HL-60 (cell line): ENCODE measurements at regions not wholly inside any gene's neighbourhood (a gene's known extent, or its start where the extent isn't known, plus 50 kb on each side); places are given as distances from the start of the nearest gene placed in this dataset.

ENCODE experiments used
- DNase-seq, 2 experiments: peaks; one replicate each; pipeline ENCODE4 v3.0.0-alpha.2; 2010 to 2020; ENCODE audit warnings: low read depth in 1 of 2, low spot score in 1 of 2
- H3K27ac ChIP-seq: fragments of 250-450 bp; sonication (Bioruptor Pico); replicated peaks from 2 replicates; pipeline ENCODE4 v1.5.1; 2020; ENCODE audit warnings: mild to moderate bottlenecking, moderate library complexity
- H3K27me3 ChIP-seq: fragments of 250-450 bp; sonication (Bioruptor Pico); 2 replicates; pipeline ENCODE4 v1.5.1; 2021; ENCODE audit warnings: mild to moderate bottlenecking, moderate library complexity; ENCODE audit not compliant: insufficient read depth, poor library complexity, severe bottlenecking
- H3K4me3 ChIP-seq: replicated peaks from 2 replicates; pipeline ENCODE4 v1.5.1; 2011; ENCODE audit warnings: mild to moderate bottlenecking, control low read depth, low read length; ENCODE audit not compliant: insufficient read depth
- GABPA ChIP-seq: IDR thresholded peaks from 2 replicates; pipeline ENCODE4 v1.6.1; 2012; ENCODE audit warnings: low read depth
- POLR2AphosphoS5 ChIP-seq: IDR thresholded peaks from 2 replicates; pipeline ENCODE4 v1.6.1; 2012; ENCODE audit warnings: low read depth
- SPI1 ChIP-seq: IDR thresholded peaks from 2 replicates; pipeline ENCODE4 v1.6.1; 2012; ENCODE audit warnings: low read depth, mild to moderate bottlenecking, borderline replicate concordance
- TF ChIP-seq, protein P1 (sequence below): IDR thresholded peaks from 2 replicates; pipeline ENCODE4 v1.6.1; 2012; ENCODE audit warnings: low read depth; ENCODE audit not compliant: insufficient replicate concordance
- TF ChIP-seq, protein P2 (sequence below): IDR thresholded peaks from one replicate; pipeline ENCODE4 v1.5.1; 2011; ENCODE audit warnings: low read length, control low read depth, inconsistent platforms; ENCODE audit not compliant: insufficient read depth

DNA sequence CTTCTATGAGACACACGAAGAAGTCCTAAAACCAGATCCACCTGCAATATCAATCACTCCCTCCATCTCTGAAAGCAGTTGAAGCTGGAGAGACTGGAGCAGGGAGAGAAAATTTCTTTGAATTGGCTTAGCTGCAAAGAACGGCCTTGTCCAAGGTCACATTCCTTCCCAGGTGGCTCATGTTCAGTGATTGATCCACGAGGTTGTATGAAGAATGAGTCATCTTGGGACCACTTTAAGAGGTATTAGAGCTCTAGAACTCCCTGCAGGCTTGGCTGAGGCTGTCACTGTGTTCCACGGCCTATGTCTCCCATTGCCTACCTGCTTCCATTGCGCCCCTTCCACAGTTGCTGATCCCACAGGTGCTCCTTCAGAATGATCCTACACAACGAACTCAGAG, 68.2 kb downstream of the HMHB1 start:
- Histone ChIP-seq H3K27ac (no peak overlapping the region), H3K27me3 (no peaks in the 10 kb centered on the region), H3K4me3 (no peak overlapping the region)
- DNase-seq, result no peak
- TF ChIP-seq POLR2AphosphoS5 (no peak), SPI1 (no peak), GABPA (no peak)
- TF ChIP-seq, protein P1, sequence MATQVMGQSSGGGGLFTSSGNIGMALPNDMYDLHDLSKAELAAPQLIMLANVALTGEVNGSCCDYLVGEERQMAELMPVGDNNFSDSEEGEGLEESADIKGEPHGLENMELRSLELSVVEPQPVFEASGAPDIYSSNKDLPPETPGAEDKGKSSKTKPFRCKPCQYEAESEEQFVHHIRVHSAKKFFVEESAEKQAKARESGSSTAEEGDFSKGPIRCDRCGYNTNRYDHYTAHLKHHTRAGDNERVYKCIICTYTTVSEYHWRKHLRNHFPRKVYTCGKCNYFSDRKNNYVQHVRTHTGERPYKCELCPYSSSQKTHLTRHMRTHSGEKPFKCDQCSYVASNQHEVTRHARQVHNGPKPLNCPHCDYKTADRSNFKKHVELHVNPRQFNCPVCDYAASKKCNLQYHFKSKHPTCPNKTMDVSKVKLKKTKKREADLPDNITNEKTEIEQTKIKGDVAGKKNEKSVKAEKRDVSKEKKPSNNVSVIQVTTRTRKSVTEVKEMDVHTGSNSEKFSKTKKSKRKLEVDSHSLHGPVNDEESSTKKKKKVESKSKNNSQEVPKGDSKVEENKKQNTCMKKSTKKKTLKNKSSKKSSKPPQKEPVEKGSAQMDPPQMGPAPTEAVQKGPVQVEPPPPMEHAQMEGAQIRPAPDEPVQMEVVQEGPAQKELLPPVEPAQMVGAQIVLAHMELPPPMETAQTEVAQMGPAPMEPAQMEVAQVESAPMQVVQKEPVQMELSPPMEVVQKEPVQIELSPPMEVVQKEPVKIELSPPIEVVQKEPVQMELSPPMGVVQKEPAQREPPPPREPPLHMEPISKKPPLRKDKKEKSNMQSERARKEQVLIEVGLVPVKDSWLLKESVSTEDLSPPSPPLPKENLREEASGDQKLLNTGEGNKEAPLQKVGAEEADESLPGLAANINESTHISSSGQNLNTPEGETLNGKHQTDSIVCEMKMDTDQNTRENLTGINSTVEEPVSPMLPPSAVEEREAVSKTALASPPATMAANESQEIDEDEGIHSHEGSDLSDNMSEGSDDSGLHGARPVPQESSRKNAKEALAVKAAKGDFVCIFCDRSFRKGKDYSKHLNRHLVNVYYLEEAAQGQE, result no peak
- TF ChIP-seq, protein P2, sequence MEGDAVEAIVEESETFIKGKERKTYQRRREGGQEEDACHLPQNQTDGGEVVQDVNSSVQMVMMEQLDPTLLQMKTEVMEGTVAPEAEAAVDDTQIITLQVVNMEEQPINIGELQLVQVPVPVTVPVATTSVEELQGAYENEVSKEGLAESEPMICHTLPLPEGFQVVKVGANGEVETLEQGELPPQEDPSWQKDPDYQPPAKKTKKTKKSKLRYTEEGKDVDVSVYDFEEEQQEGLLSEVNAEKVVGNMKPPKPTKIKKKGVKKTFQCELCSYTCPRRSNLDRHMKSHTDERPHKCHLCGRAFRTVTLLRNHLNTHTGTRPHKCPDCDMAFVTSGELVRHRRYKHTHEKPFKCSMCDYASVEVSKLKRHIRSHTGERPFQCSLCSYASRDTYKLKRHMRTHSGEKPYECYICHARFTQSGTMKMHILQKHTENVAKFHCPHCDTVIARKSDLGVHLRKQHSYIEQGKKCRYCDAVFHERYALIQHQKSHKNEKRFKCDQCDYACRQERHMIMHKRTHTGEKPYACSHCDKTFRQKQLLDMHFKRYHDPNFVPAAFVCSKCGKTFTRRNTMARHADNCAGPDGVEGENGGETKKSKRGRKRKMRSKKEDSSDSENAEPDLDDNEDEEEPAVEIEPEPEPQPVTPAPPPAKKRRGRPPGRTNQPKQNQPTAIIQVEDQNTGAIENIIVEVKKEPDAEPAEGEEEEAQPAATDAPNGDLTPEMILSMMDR, result no peak

DNA sequence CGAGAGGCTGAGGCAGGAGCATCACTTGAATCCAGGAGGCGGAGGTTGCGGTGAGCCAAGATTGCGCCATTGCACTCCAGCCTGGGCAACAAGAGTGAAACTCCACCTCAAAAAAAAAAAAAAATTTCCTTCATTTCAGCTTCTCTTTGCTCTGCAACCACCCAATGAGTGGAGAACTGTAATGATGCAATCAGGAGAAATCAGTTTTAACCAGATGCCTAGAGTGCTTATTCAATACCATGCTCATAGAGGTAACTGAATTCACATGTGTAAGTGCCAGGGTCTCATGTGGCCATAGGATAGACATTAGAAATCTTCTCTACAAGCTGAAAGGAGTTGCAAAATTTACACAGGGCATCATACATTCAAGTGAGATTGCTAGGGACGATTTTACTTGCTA, 70.6 kb downstream of the HMHB1 start:
- TF ChIP-seq, protein P2, result no peak
- TF ChIP-seq, protein P1, result no peak
- TF ChIP-seq GABPA (no peak), POLR2AphosphoS5 (no peak), SPI1 (no peak)
- no peak for DNase-seq
- Histone ChIP-seq H3K27me3 (no peaks in the 10 kb centered on the region), H3K27ac (no peak overlapping the region), H3K4me3 (no peak overlapping the region)

DNA sequence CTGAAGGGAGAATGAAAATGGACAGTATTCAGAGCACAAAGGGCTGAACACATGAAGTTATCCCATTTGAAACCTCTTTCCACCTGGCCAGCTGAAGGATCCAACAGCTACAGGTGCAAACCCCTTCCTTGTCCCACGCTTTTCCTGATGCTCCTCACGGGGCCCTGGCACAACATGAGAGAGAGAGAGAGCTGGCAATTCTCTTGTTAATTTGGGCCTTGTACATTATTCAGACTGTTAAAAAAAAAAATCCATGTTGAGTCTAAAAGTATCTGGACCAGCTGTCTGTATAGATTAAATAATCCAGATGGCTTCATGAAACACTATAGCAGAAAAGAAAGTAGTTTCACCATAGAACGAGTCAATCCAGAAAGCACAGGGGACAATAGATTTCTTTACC, 74.1 kb downstream of the HMHB1 start:
- Histone ChIP-seq H3K4me3 (no peak overlapping the region), H3K27ac (no peak overlapping the region), H3K27me3 (no peaks in the 10 kb centered on the region)
- DNase-seq, result no peak
- no peak for TF ChIP-seq SPI1
- TF ChIP-seq, protein P1, result no peak
